H1 (cell line): ENCODE measurements at regions not wholly inside any gene's neighbourhood (a gene's known extent, or its start where the extent isn't known, plus 50 kb on each side); places are given as distances from the start of the nearest gene placed in this dataset.

Source experiments
- CTCF ChIA-PET: fragments of 300-600 bp; sonication (Branson Sonifier 250); formaldehyde crosslinking; loops from one replicate; lab custom pipeline; 2021; ENCODE audit not compliant: partially characterized antibody; lab: Charles Lee
- POLR2A ChIA-PET: fragments of 300-600 bp; sonication (Branson Sonifier 250); formaldehyde crosslinking; loops from one replicate; lab custom pipeline; 2021; ENCODE audit warnings: inconsistent platforms; ENCODE audit not compliant: partially characterized antibody; lab: Charles Lee
- DNase-seq, 2 experiments: peaks; one replicate each; pipeline versions ENCODE4 v3.0.0 to v3.0.0-alpha.2; 2010 to 2022; ENCODE audit warnings: low spot score in 2 of 2, low read depth in 1 of 2, mixed read lengths in 1 of 2
- FAIRE-seq: peaks from 2 replicates; lab custom pipeline; 2011; peaks lifted over from hg19 to GRCh38; lab: Jason Lieb, UNC
- H2AFZ ChIP-seq: 2 replicates; pipeline ENCODE4 v1.8.1; 2012; ENCODE audit warnings: low read length, inconsistent platforms
- H2AK5ac ChIP-seq: 2 replicates; pipeline ENCODE4 v1.6.1; 2013; ENCODE audit warnings: low read depth, low read length
- H2BK120ac ChIP-seq: replicated peaks from 2 replicates; pipeline ENCODE3; 2013; ENCODE audit warnings: low read depth, low read length, inconsistent platforms
- H2BK12ac ChIP-seq: 2 replicates; pipeline ENCODE4 v1.6.1; 2013; ENCODE audit warnings: low read depth, low read length
- H2BK15ac ChIP-seq: 2 replicates; pipeline ENCODE4 v1.6.1; 2013; ENCODE audit warnings: low read length
- H2BK20ac ChIP-seq: 2 replicates; pipeline ENCODE4 v1.6.1; 2013; ENCODE audit warnings: low read length
- H2BK5ac ChIP-seq: 2 replicates; pipeline ENCODE4 v1.6.1; 2013; ENCODE audit warnings: low read depth, low read length
- H3K14ac ChIP-seq: 2 replicates; pipeline ENCODE4 v1.6.1; 2013; ENCODE audit warnings: inconsistent platforms; ENCODE audit not compliant: insufficient read length
- H3K18ac ChIP-seq: 2 replicates; pipeline ENCODE4 v1.6.1; 2013; ENCODE audit warnings: low read length; ENCODE audit errors: extremely low read depth
- H3K23ac ChIP-seq: 2 replicates; pipeline ENCODE4 v1.6.1; 2013; ENCODE audit warnings: inconsistent platforms; ENCODE audit not compliant: insufficient read length
- H3K23me2 ChIP-seq: 2 replicates; pipeline ENCODE4 v1.6.1; 2013; ENCODE audit warnings: low read depth, low read length
- H3K27ac ChIP-seq: 2 replicates; pipeline ENCODE4 v1.6.1; 2011; ENCODE audit warnings: low read depth, low read length, inconsistent platforms
- H3K27me3 ChIP-seq, 4 experiments: replicated peaks in 1 of 4; 1 replicate in 1 of 4; 2 replicates in 3 of 4; pipeline versions ENCODE4 v1.6.1 to v1.8.1; 2011 to 2013; ENCODE audit warnings: low read length in 3 of 4, mild to moderate bottlenecking in 3 of 4, inconsistent platforms in 2 of 4, mixed read lengths in 2 of 4, moderate library complexity in 1 of 4; ENCODE audit not compliant: control insufficient read depth in 3 of 4, insufficient read depth in 3 of 4; ENCODE audit errors: extremely low read depth in 1 of 4
- H3K36me3 ChIP-seq, 4 experiments: 2 replicates each; pipeline versions ENCODE4 v1.6.1 to v1.8.1; 2011 to 2013; ENCODE audit warnings: mild to moderate bottlenecking in 4 of 4, low read length in 3 of 4, moderate library complexity in 2 of 4, control low read depth in 1 of 4, inconsistent platforms in 1 of 4; ENCODE audit not compliant: insufficient read depth in 4 of 4, control insufficient read depth in 2 of 4
- H3K4ac ChIP-seq: replicated peaks from 2 replicates; pipeline ENCODE3; 2013; ENCODE audit warnings: low read length, low read depth, mixed read lengths, inconsistent platforms; ENCODE audit not compliant: insufficient read length
- H3K4me1 ChIP-seq, 4 experiments: replicated peaks in 1 of 4; 1 replicate in 1 of 4; 2 replicates in 3 of 4; pipeline versions ENCODE4 v1.6.1 to v1.8.1; 2011 to 2013; ENCODE audit warnings: low read length in 3 of 4, inconsistent platforms in 2 of 4, mixed read lengths in 1 of 4; ENCODE audit not compliant: insufficient read depth in 4 of 4, control insufficient read depth in 3 of 4
- H3K4me2 ChIP-seq, 2 experiments: 2 replicates each; pipeline versions ENCODE4 v1.6.1 to v1.8.1; 2011 to 2013; ENCODE audit warnings: low read depth in 2 of 2, low read length in 2 of 2, control low read depth in 1 of 2, inconsistent platforms in 1 of 2, mild to moderate bottlenecking in 1 of 2; ENCODE audit not compliant: insufficient read depth in 1 of 2
- H3K4me3 ChIP-seq, 4 experiments: fragments of 200-600, 300-600 bp in 1 of 4; sonication (generic), shearing (Covaris generic), sonication (Bioruptor Twin) in 1 of 4; 2 replicates each; pipeline versions ENCODE4 v1.5.1 to v1.8.1; 2011 to 2016; ENCODE audit warnings: low read length in 4 of 4, low read depth in 3 of 4, control low read depth in 2 of 4, inconsistent platforms in 2 of 4, mild to moderate bottlenecking in 2 of 4, mixed read lengths in 1 of 4, moderate library complexity in 1 of 4; ENCODE audit not compliant: insufficient read depth in 2 of 4; ENCODE audit errors: extremely low read depth in 1 of 4
- H3K56ac ChIP-seq: replicated peaks from 2 replicates; pipeline ENCODE3; 2013; ENCODE audit warnings: low read depth, mild to moderate bottlenecking, mixed read lengths, low read length, inconsistent platforms; ENCODE audit not compliant: insufficient read length
- H3K79me1 ChIP-seq: 2 replicates; pipeline ENCODE4 v1.6.1; 2013; ENCODE audit warnings: low read depth, low read length, control low read depth
- H3K79me2 ChIP-seq, 2 experiments: 2 replicates each; pipeline versions ENCODE4 v1.6.1 to v1.8.1; 2012 to 2013; ENCODE audit warnings: low read length in 2 of 2, mild to moderate bottlenecking in 2 of 2, inconsistent platforms in 1 of 2; ENCODE audit not compliant: insufficient read depth in 2 of 2, control insufficient read depth in 1 of 2
- H3K9ac ChIP-seq, 4 experiments: replicated peaks in 1 of 4; 1 replicate in 1 of 4; 2 replicates in 3 of 4; pipeline versions ENCODE4 v1.6.1 to v1.8.1; 2011 to 2013; ENCODE audit warnings: low read depth in 3 of 4, low read length in 3 of 4, control low read depth in 2 of 4, mild to moderate bottlenecking in 2 of 4, moderate library complexity in 2 of 4, inconsistent platforms in 1 of 4; ENCODE audit errors: extremely low read depth in 1 of 4
- H3K9me3 ChIP-seq, 2 experiments: 2 replicates each; pipeline versions ENCODE4 v1.6.1 to v1.8.1; 2012 to 2013; ENCODE audit warnings: mild to moderate bottlenecking in 2 of 2, moderate library complexity in 2 of 2, control low read depth in 1 of 2, inconsistent platforms in 1 of 2, low read depth in 1 of 2, low read length in 1 of 2, mixed read lengths in 1 of 2; ENCODE audit not compliant: insufficient read depth in 2 of 2
- H4K20me1 ChIP-seq, 2 experiments: replicated peaks in 1 of 2; 2 replicates each; pipeline versions ENCODE3 to v1.8.1; 2011 to 2013; ENCODE audit warnings: inconsistent platforms in 2 of 2, low read length in 2 of 2, mild to moderate bottlenecking in 1 of 2; ENCODE audit not compliant: insufficient read depth in 2 of 2, control insufficient read depth in 1 of 2
- H4K5ac ChIP-seq: 2 replicates; pipeline ENCODE4 v1.6.1; 2013; ENCODE audit warnings: low read length, low read depth, mixed read lengths, inconsistent platforms; ENCODE audit not compliant: insufficient read length
- H4K8ac ChIP-seq: 2 replicates; pipeline ENCODE4 v1.8.0; 2013; ENCODE audit warnings: mild to moderate bottlenecking, moderate library complexity, low read length, inconsistent platforms; ENCODE audit not compliant: insufficient read depth; ENCODE audit errors: extremely low read depth
- H4K91ac ChIP-seq: replicated peaks from 2 replicates; pipeline ENCODE3; 2013; ENCODE audit warnings: low read length, mixed read lengths, inconsistent platforms; ENCODE audit not compliant: insufficient read length
- NANOG ChIP-seq: IDR thresholded peaks from 2 replicates; pipeline ENCODE4 v1.6.1; 2011; ENCODE audit warnings: low read length, low read depth, mild to moderate bottlenecking, inconsistent platforms; ENCODE audit not compliant: insufficient read depth, poor library complexity, severe bottlenecking
- SUZ12 ChIP-seq: fragments of 200-600 bp; sonication (generic); IDR thresholded peaks from 2 replicates; pipeline ENCODE4 v1.6.1; 2012; ENCODE audit warnings: mild to moderate bottlenecking, inconsistent platforms, low read length, moderate library complexity, mixed read lengths
- WGBS, 2 experiments: shearing (Covaris generic) in 1 of 2; methylation state at CpG; one replicate each; pipeline versions ENCODE4 v1.1.6 to v1.1.7; 2013 to 2015; ENCODE audit warnings: low lambda C conversion rate in 2 of 2, mixed read lengths in 2 of 2, inconsistent platforms in 1 of 2, low coverage in 1 of 2, missing lambda C conversion rate in 1 of 2; ENCODE audit not compliant: insufficient replicate concordance in 2 of 2, insufficient coverage in 1 of 2, insufficient read length in 1 of 2; ENCODE audit errors: extremely low coverage in 1 of 2, missing lambda C conversion rate in 1 of 2; 5-methylcytosine and 5-hydroxymethylcytosine counted together

DNA sequence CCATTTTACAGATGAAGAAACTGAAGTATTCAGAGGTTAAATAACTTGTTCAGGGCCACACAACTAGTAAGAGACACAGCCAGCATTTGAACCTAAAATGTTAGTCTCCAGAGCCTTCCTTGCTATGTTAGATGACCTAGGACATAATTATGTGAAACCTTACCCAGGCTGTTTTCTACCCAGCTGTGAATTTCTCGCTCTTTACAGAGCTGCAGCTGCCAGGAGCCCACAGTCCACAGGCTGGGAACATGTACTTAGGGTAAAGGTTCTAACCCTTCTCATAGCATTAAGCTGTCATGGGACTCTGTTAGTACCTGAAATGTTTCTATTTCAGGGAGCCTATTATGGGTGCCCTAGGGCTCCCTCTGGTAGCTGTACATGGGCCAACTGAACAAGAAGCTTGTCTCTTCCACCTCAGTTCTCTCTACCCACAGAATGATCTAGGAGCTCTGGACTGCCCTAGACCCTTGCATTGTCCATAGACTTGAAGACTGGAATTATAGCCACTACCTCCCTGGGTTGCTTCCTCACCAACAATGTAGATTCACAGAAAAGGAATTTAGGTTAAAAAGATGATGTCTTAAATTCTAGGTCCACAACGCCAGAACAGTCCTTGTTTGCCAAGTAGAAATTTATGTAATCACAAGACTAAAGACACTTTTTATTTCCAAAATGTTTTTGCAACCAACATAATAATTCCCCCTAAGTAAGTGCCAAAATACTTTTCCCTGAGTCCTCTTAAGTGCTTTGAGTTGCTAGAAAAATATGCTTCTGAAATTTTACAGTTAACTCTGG, 262.9 kb downstream of the PIK3R1 start:
- Histone ChIP-seq H3K4me2 (no peak overlapping the region), H3K27ac (no peak overlapping the region), H2BK12ac (no peak overlapping the region), H3K9me3 (no peaks in the 10 kb centered on the region; a peak in 1 of 4 replicates), H4K20me1 (no peaks in the 10 kb centered on the region), H2BK20ac (no peak overlapping the region), H3K23ac (no peak overlapping the region), H3K56ac (no peak overlapping the region), H3K9ac (no peak overlapping the region), H4K8ac (no peak overlapping the region), H4K91ac (no peak overlapping the region), H2BK120ac (no peak overlapping the region), H3K4ac (no peak overlapping the region), H3K79me1 (no peaks in the 10 kb centered on the region), H2BK5ac (no peak overlapping the region), H3K18ac (no peak overlapping the region), H2BK15ac (no peak overlapping the region), H4K5ac (no peak overlapping the region), H3K27me3 (no peaks in the 10 kb centered on the region), H3K14ac (no peak overlapping the region), H3K4me1 (no peaks in the 10 kb centered on the region), H3K36me3 (no peaks in the 10 kb centered on the region), H3K23me2 (no peaks in the 10 kb centered on the region; the same call in 1 of the 2 replicates), H3K79me2 (no peaks in the 10 kb centered on the region), H2AFZ (no peak overlapping the region), H3K4me3 (no peak overlapping the region), H2AK5ac (no peak overlapping the region)
- WGBS, 2 experiments: 90% methylated on average over 2 of the region's 2 CpGs; no CpG with 5 or more reads in 1 of the 2 experiments
- ChIA-PET CTCF (interaction anchor here (0.5 to 1.1 kb wide), 3 partner anchors 8 to 529 kb away, joined by 3 to 5 read pairs (median 3); no protein-coding TSS in a partner anchor), POLR2A (interaction anchor here (0.7 kb wide), 1 partner anchor 427 kb away, joined by 3 read pairs; no protein-coding TSS in a partner anchor)
- TF ChIP-seq NANOG (no peak), SUZ12 (no peak)
- FAIRE-seq (no peak), DNase-seq (no peak)
